ENCODE measurements at regions not wholly inside any gene's neighbourhood (a gene's known extent, or its start where the extent isn't known, plus 50 kb on each side); places are given as distances from the start of the nearest gene placed in this dataset.

GRCh38 chr9:89844535-89844934, 239.7 kb downstream of the GADD45G start:
- DNase-seq (ENCODE audit: low read depth, low spot score) (no peak), FAIRE-seq (no peak), ATAC-seq (no peak)
- Histone ChIP-seq H2AFZ (ENCODE audit: control insufficient read depth, low read depth, low read length) (no peak overlapping the region), H3K36me3 (ENCODE audit: control insufficient read depth in 2 of 2, insufficient read depth in 2 of 2, low read length in 1 of 2) (no peaks in the 10 kb centered on the region), H3K4me1 (ENCODE audit: control insufficient read depth, insufficient read depth, low read length) (no peaks in the 10 kb centered on the region), H4K20me1 (ENCODE audit: control insufficient read depth, insufficient read depth) (no peaks in the 10 kb centered on the region), H3K9ac (ENCODE audit: control insufficient read depth, insufficient read depth, low read length) (no peak overlapping the region), H3K4me2 (ENCODE audit: control insufficient read depth, insufficient read depth) (no peak overlapping the region), H3K27ac (ENCODE audit: control insufficient read depth, insufficient read depth) (no peak overlapping the region), H3K79me2 (ENCODE audit: control insufficient read depth, insufficient read depth, low read length) (no peaks in the 10 kb centered on the region), H3K27me3 (replicated peaks in 1 of 2; ENCODE audit: control insufficient read depth in 2 of 2, insufficient read depth in 2 of 2, low read length in 1 of 2) (no peaks in the 10 kb centered on the region; a peak in 1 of 4 replicates), H3K9me3 (replicated peaks; ENCODE audit: control insufficient read depth, insufficient read depth, low read length) (no peaks in the 10 kb centered on the region), H3K4me3 (no peak overlapping the region)
- CTCF ChIA-PET: no interaction called here
- POLR2A ChIA-PET: no interaction called here
- RAD21 ChIA-PET (ENCODE audit: unreplicated experiment): no interaction called here
- TF ChIP-seq ATF7 (IDR thresholded peaks at IDR 0.05; ENCODE audit: low read depth): no peak
- no peak for TF ChIP-seq IKZF2 (IDR thresholded peaks at IDR 0.05)
- SMC1A ChIA-PET (ENCODE audit: uncharacterized antibody, unreplicated experiment): interaction anchor here (1.0 kb wide), 1 partner anchor 12 kb away, joined by 3 read pairs; no protein-coding TSS in a partner anchor
- 49% methylated on average over 6 of the region's 6 CpGs for WGBS (ENCODE audit: insufficient coverage, insufficient replicate concordance, low lambda C conversion rate, missing lambda C conversion rate)
- in situ Hi-C loops (cut with MboI): no loop called here
- intact Hi-C loops (cut with micrococcal nuclease; ENCODE audit: unreplicated experiment): no loop called here
- no TSS peak for BruUV-seq (replicated peaks)

DNA sequence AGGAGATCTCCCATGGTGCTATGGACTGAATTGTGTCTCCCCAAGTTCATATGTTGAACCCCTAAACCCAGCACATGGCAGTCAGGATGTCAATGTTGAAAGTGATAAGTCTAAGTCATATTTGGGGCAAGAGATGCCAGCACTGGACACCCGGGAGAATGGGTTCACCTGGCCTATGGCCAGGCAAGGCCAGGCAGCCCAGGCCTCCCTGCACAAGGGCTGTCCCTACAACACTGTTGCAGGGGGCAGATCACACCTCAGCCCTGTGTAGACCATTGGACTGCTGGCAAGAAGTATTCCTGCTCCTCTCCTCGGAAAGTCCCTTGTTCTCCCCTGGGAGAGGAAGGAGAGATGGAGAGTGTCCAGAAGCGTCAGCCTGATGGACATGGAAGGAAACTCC, 240.5 kb downstream of the GADD45G start:
- ATAC-seq: no peak
- intact Hi-C loops (cut with micrococcal nuclease; ENCODE audit: unreplicated experiment): no loop called here
- Histone ChIP-seq H2AFZ (ENCODE audit: control insufficient read depth, low read depth, low read length) (no peak overlapping the region), H3K79me2 (ENCODE audit: control insufficient read depth, insufficient read depth, low read length) (no peaks in the 10 kb centered on the region), H3K4me2 (ENCODE audit: control insufficient read depth, insufficient read depth) (no peak overlapping the region), H3K27ac (ENCODE audit: control insufficient read depth, insufficient read depth) (no peak overlapping the region), H3K9me3 (replicated peaks; ENCODE audit: control insufficient read depth, insufficient read depth, low read length) (no peaks in the 10 kb centered on the region), H3K4me3 (no peak overlapping the region), H3K4me1 (ENCODE audit: control insufficient read depth, insufficient read depth, low read length) (no peaks in the 10 kb centered on the region), H3K9ac (ENCODE audit: control insufficient read depth, insufficient read depth, low read length) (no peak overlapping the region), H4K20me1 (ENCODE audit: control insufficient read depth, insufficient read depth) (no peaks in the 10 kb centered on the region), H3K27me3 (replicated peaks in 1 of 2; ENCODE audit: control insufficient read depth in 2 of 2, insufficient read depth in 2 of 2, low read length in 1 of 2) (no peaks in the 10 kb centered on the region; a peak in 1 of 4 replicates), H3K36me3 (ENCODE audit: control insufficient read depth in 2 of 2, insufficient read depth in 2 of 2, low read length in 1 of 2) (no peaks in the 10 kb centered on the region)
- DNase-seq (ENCODE audit: low read depth, low spot score): no peak
- WGBS (ENCODE audit: insufficient coverage, insufficient replicate concordance, low lambda C conversion rate, missing lambda C conversion rate): 3% methylated on average over 3 of the region's 3 CpGs
- no TSS peak for BruUV-seq (replicated peaks)
- no peak for TF ChIP-seq SMAD5 (IDR thresholded peaks at IDR 0.05; ENCODE audit: low read depth)
- no peak for TF ChIP-seq ETV6 (conservative IDR thresholded peaks at IDR 0.05 in 1 of 2, IDR thresholded peaks at IDR 0.05 in 1 of 2; ENCODE audit: borderline replicate concordance in 1 of 2, low read depth in 1 of 2)
- TF ChIP-seq NBN (IDR thresholded peaks at IDR 0.05): no peak
- RAD21 ChIA-PET (ENCODE audit: unreplicated experiment): no interaction called here
- in situ Hi-C loops (cut with MboI): no loop called here
- CTCF ChIA-PET: no interaction called here
- SMC1A ChIA-PET (ENCODE audit: uncharacterized antibody, unreplicated experiment): interaction anchor here (0.6 to 1.0 kb wide), 2 partner anchors 13 to 21 kb away, joined by 3 read pairs; no protein-coding TSS in a partner anchor
- POLR2A ChIA-PET: no interaction called here
- FAIRE-seq: no peak
